Liver (tissue), 8 donors: ENCODE measurements at regions not wholly inside any gene's neighbourhood (a gene's known extent, or its start where the extent isn't known, plus 50 kb on each side); places are given as distances from the start of the nearest gene placed in this dataset.

Experiments
- DNase-seq: peaks from one replicate; pipeline ENCODE4 v3.0.0-alpha.2; 2017; ENCODE audit warnings: low spot score
- H3K27ac ChIP-seq, 2 donors: one replicate each; pipeline ENCODE4 v1.7.0; 2013; ENCODE audit warnings: inconsistent platforms in 2 of 2, low read length in 2 of 2, control low read depth in 1 of 2, low read depth in 1 of 2, mild to moderate bottlenecking in 1 of 2
- H3K27me3 ChIP-seq, 4 donors: one replicate each; pipeline versions ENCODE4 v1.6.1 to v1.7.0; 2013; ENCODE audit warnings: low read length in 3 of 4, inconsistent platforms in 1 of 4, mild to moderate bottlenecking in 1 of 4, moderate library complexity in 1 of 4; ENCODE audit not compliant: control insufficient read depth in 4 of 4, insufficient read depth in 4 of 4
- H3K36me3 ChIP-seq, 4 donors: one replicate each; pipeline versions ENCODE4 v1.6.1 to v1.7.0; 2013; ENCODE audit warnings: low read length in 3 of 4, mild to moderate bottlenecking in 3 of 4, low read depth in 1 of 4, moderate library complexity in 1 of 4; ENCODE audit not compliant: control insufficient read depth in 4 of 4, insufficient read depth in 3 of 4
- H3K4me1 ChIP-seq, 4 donors: one replicate each; pipeline versions ENCODE4 v1.6.1 to v1.7.0; 2013; ENCODE audit warnings: low read length in 3 of 4, mild to moderate bottlenecking in 3 of 4, moderate library complexity in 1 of 4; ENCODE audit not compliant: control insufficient read depth in 4 of 4, insufficient read depth in 4 of 4
- H3K4me3 ChIP-seq, 3 donors: one replicate each; pipeline versions ENCODE4 v1.6.1 to v1.7.0; 2013; ENCODE audit warnings: low read length in 3 of 3, control low read depth in 1 of 3, low read depth in 1 of 3, mild to moderate bottlenecking in 1 of 3
- H3K9ac ChIP-seq, 2 donors: one replicate each; pipeline ENCODE4 v1.7.0; 2013; ENCODE audit warnings: low read length in 2 of 2, mild to moderate bottlenecking in 2 of 2, moderate library complexity in 2 of 2, control low read depth in 1 of 2, low read depth in 1 of 2
- H3K9me3 ChIP-seq, 4 donors: one replicate each; pipeline versions ENCODE4 v1.6.1 to v1.7.0; 2013; ENCODE audit warnings: low read length in 3 of 4; ENCODE audit not compliant: control insufficient read depth in 4 of 4
- CTCF ChIP-seq: fragments of 150-350 bp; IDR thresholded peaks from 2 replicates; pipeline ENCODE4 v1.5.1; 2017; ENCODE audit warnings: improper control_type of control experiment, low read depth, low read length; ENCODE audit not compliant: missing input control
- GABPA ChIP-seq, 2 donors: IDR thresholded peaks in 1 of 2; conservative IDR thresholded peaks in 1 of 2; 2 replicates each; pipeline ENCODE4 v1.6.1; 2016; ENCODE audit warnings: antibody characterized with exemption in 2 of 2, mild to moderate bottlenecking in 1 of 2, moderate library complexity in 1 of 2
- HNF4G ChIP-seq: IDR thresholded peaks from 2 replicates; pipeline ENCODE4 v1.6.1; 2016; ENCODE audit warnings: antibody characterized with exemption
- JUND ChIP-seq, 2 donors: IDR thresholded peaks; 2 replicates each; pipeline ENCODE4 v1.6.1; 2016; ENCODE audit warnings: antibody characterized with exemption in 2 of 2
- MAX ChIP-seq: IDR thresholded peaks from 2 replicates; pipeline ENCODE4 v1.6.1; 2016; ENCODE audit warnings: antibody characterized with exemption
- NR2F2 ChIP-seq: IDR thresholded peaks from 2 replicates; pipeline ENCODE4 v1.6.1; 2016; ENCODE audit warnings: antibody characterized with exemption
- REST ChIP-seq: IDR thresholded peaks from 2 replicates; pipeline ENCODE4 v1.6.1; 2016; ENCODE audit warnings: antibody characterized with exemption, mild to moderate bottlenecking
- SP1 ChIP-seq: IDR thresholded peaks from 2 replicates; pipeline ENCODE4 v1.6.1; 2018; ENCODE audit warnings: antibody characterized with exemption, mild to moderate bottlenecking
- TAF1 ChIP-seq: conservative IDR thresholded peaks from 2 replicates; pipeline ENCODE4 v1.6.1; 2016; ENCODE audit warnings: antibody characterized with exemption, mild to moderate bottlenecking
- YY1 ChIP-seq: IDR thresholded peaks from 2 replicates; pipeline ENCODE4 v1.6.1; 2016; ENCODE audit warnings: antibody characterized with exemption, mild to moderate bottlenecking
- ZBTB33 ChIP-seq: IDR thresholded peaks from 2 replicates; pipeline ENCODE4 v1.6.1; 2016; ENCODE audit warnings: antibody characterized with exemption
- WGBS: extraction: QIAGEN DNeasy Blood & Tissue Kit; methylation state at CpG from one replicate; pipeline ENCODE4 v1.1.7; 2013; 5-methylcytosine and 5-hydroxymethylcytosine counted together
- donor health status: healthy.
- donor health status: healthy.
- donor health status: healthy.
- donor health status: healthy.
- donor health status: healthy.

- WGBS: 83% methylated on average over 1 of the region's 1 CpG
Measured at GRCh38 chr12:3944620-3945019, 71.4 kb upstream of the PARP11 start.

GRCh38 chr12:3938042-3938544 is 64.9 kb upstream of the PARP11 start:
- DNase-seq: no peak
- Histone ChIP-seq H3K4me3 (no peak overlapping the region), H3K9me3 (no peaks in the 10 kb centered on the region), H3K9ac (no peak overlapping the region), H3K27ac (no peak overlapping the region), H3K36me3 (no peaks in the 10 kb centered on the region), H3K4me1 (no peaks in the 10 kb centered on the region), H3K27me3 (no peaks in the 10 kb centered on the region)
- 88% methylated on average over 3 of the region's 3 CpGs for WGBS
- TF ChIP-seq TAF1: no peak
- no peak for TF ChIP-seq REST
- no peak for TF ChIP-seq JUND (IDR thresholded peaks at IDR 0.05)
- TF ChIP-seq SP1: no peak
- no peak for TF ChIP-seq NR2F2
- no peak for TF ChIP-seq MAX
- TF ChIP-seq YY1: no peak
- TF ChIP-seq ZBTB33: no peak
- no peak for TF ChIP-seq HNF4G

More at GRCh38 chr12:3944620-3945019, 71.4 kb upstream of the PARP11 start:
- no peak overlapping the region for H3K9ac ChIP-seq
- H3K27me3 ChIP-seq: no peaks in the 10 kb centered on the region
- H3K4me1 ChIP-seq: no peaks in the 10 kb centered on the region
- TF ChIP-seq YY1: no peak
- TF ChIP-seq REST: no peak
- TF ChIP-seq CTCF: no peak
- no peak for TF ChIP-seq GABPA (IDR thresholded peaks at IDR 0.05 in 1 of 2, conservative IDR thresholded peaks at IDR 0.05 in 1 of 2)
- H3K4me3 ChIP-seq: no peak overlapping the region
- H3K36me3 ChIP-seq: no peaks in the 10 kb centered on the region
- DNase-seq: no peak
- no peak overlapping the region for H3K27ac ChIP-seq
- no peaks in the 10 kb centered on the region for H3K9me3 ChIP-seq
